ENCODE measurements at regions not wholly inside any gene's neighbourhood (a gene's known extent, or its start where the extent isn't known, plus 50 kb on each side); places are given as distances from the start of the nearest gene placed in this dataset.

GRCh38 chr1:4306559-4307467 is 347.6 kb upstream of the AJAP1 start:
- Histone ChIP-seq H3K4me3 (ENCODE audit: low read depth, low read length) (no peak overlapping the region), H3K9me3 (ENCODE audit: control insufficient read depth, insufficient read depth, low read length) (peaks cover 2% of the 10 kb centered on the region), H3K4me1 (ENCODE audit: control insufficient read depth, insufficient read depth, low read length) (no peaks in the 10 kb centered on the region), H3K36me3 (ENCODE audit: control insufficient read depth, insufficient read depth, low read length) (no peaks in the 10 kb centered on the region), H3K27me3 (ENCODE audit: control insufficient read depth, insufficient read depth, low read length) (no peaks in the 10 kb centered on the region), H3K27ac (ENCODE audit: low read depth, low read length) (no peak overlapping the region)
- WGBS (ENCODE audit: insufficient coverage) = 91% methylated on average over 8 of the region's 8 CpGs
- no peak for DNase-seq (ENCODE audit: low read depth in 4 of 6, low spot score in 6 of 6)

- Histone ChIP-seq H3K4me3 (ENCODE audit: low read depth, low read length) (no peak overlapping the region), H3K27me3 (ENCODE audit: control insufficient read depth, insufficient read depth, low read length) (no peaks in the 10 kb centered on the region), H3K27ac (ENCODE audit: low read depth, low read length) (no peak overlapping the region), H3K9me3 (ENCODE audit: control insufficient read depth, insufficient read depth, low read length) (peaks cover 2% of the 10 kb centered on the region), H3K4me1 (ENCODE audit: control insufficient read depth, insufficient read depth, low read length) (no peaks in the 10 kb centered on the region), H3K36me3 (ENCODE audit: control insufficient read depth, insufficient read depth, low read length) (no peaks in the 10 kb centered on the region)
- peak in 1 of 6 donors; percentile 21 for DNase-seq (ENCODE audit: low read depth in 4 of 6, low spot score in 6 of 6)
- 63% methylated on average over 2 of the region's 2 CpGs for WGBS (ENCODE audit: insufficient coverage)
Observed at GRCh38 chr1:4307468-4307845, 347.0 kb upstream of the AJAP1 start.

- DNase-seq (ENCODE audit: low read depth in 4 of 6, low spot score in 6 of 6) = no peak
- Histone ChIP-seq H3K4me1 (ENCODE audit: control insufficient read depth, insufficient read depth, low read length) (no peaks in the 10 kb centered on the region), H3K27ac (ENCODE audit: low read depth, low read length) (no peak overlapping the region), H3K4me3 (ENCODE audit: low read depth, low read length) (no peak overlapping the region), H3K9me3 (ENCODE audit: control insufficient read depth, insufficient read depth, low read length) (peaks cover 2% of the 10 kb centered on the region), H3K27me3 (ENCODE audit: control insufficient read depth, insufficient read depth, low read length) (no peaks in the 10 kb centered on the region), H3K36me3 (ENCODE audit: control insufficient read depth, insufficient read depth, low read length) (no peaks in the 10 kb centered on the region)
- WGBS (ENCODE audit: insufficient coverage) = 88% methylated on average over 11 of the region's 15 CpGs
Observed at GRCh38 chr1:4307911-4308545, 346.4 kb upstream of the AJAP1 start.

GRCh38 chr1:4308806-4309205 is 345.6 kb upstream of the AJAP1 start:
- Histone ChIP-seq H3K9me3 (ENCODE audit: control insufficient read depth, insufficient read depth, low read length) (peaks cover 3% of the 10 kb centered on the region), H3K36me3 (ENCODE audit: control insufficient read depth, insufficient read depth, low read length) (no peaks in the 10 kb centered on the region), H3K4me1 (ENCODE audit: control insufficient read depth, insufficient read depth, low read length) (no peaks in the 10 kb centered on the region), H3K27me3 (ENCODE audit: control insufficient read depth, insufficient read depth, low read length) (no peaks in the 10 kb centered on the region), H3K4me3 (ENCODE audit: low read depth, low read length) (no peak overlapping the region), H3K27ac (ENCODE audit: low read depth, low read length) (no peak overlapping the region)
- DNase-seq (ENCODE audit: low read depth in 4 of 6, low spot score in 6 of 6) = no peak
- WGBS (ENCODE audit: insufficient coverage) = 76% methylated on average over 7 of the region's 9 CpGs

- Histone ChIP-seq H3K4me3 (ENCODE audit: low read depth, low read length) (no peak overlapping the region), H3K27me3 (ENCODE audit: control insufficient read depth, insufficient read depth, low read length) (no peaks in the 10 kb centered on the region), H3K4me1 (ENCODE audit: control insufficient read depth, insufficient read depth, low read length) (no peaks in the 10 kb centered on the region), H3K36me3 (ENCODE audit: control insufficient read depth, insufficient read depth, low read length) (no peaks in the 10 kb centered on the region), H3K27ac (ENCODE audit: low read depth, low read length) (no peak overlapping the region), H3K9me3 (ENCODE audit: control insufficient read depth, insufficient read depth, low read length) (peaks cover 7% of the 10 kb centered on the region)
- no peak for DNase-seq (ENCODE audit: low read depth in 4 of 6, low spot score in 6 of 6)
- 79% methylated on average over 8 of the region's 9 CpGs for WGBS (ENCODE audit: insufficient coverage)
Observed at GRCh38 chr1:4309676-4310320, 344.6 kb upstream of the AJAP1 start.

- no peak for DNase-seq (ENCODE audit: low read depth in 4 of 6, low spot score in 6 of 6)
- no peaks in the 10 kb centered on the region for H3K36me3 ChIP-seq (ENCODE audit: control insufficient read depth, insufficient read depth, low read length)
- 94% methylated on average over 8 of the region's 9 CpGs for WGBS (ENCODE audit: insufficient coverage)
- H3K4me3 ChIP-seq (ENCODE audit: low read depth, low read length) = no peak overlapping the region
- peaks cover 5% of the 10 kb centered on the region for H3K9me3 ChIP-seq (ENCODE audit: control insufficient read depth, insufficient read depth, low read length)
- H3K27ac ChIP-seq (ENCODE audit: low read depth, low read length) = no peak overlapping the region
- no peaks in the 10 kb centered on the region for H3K4me1 ChIP-seq (ENCODE audit: control insufficient read depth, insufficient read depth, low read length)
- no peaks in the 10 kb centered on the region for H3K27me3 ChIP-seq (ENCODE audit: control insufficient read depth, insufficient read depth, low read length)
Observed at GRCh38 chr1:4310396-4310923, 343.9 kb upstream of the AJAP1 start.

- H3K4me3 ChIP-seq (ENCODE audit: low read depth, low read length) = no peak overlapping the region
- 80% methylated on average over 1 of the region's 6 CpGs for WGBS (ENCODE audit: insufficient coverage)
- no peaks in the 10 kb centered on the region for H3K36me3 ChIP-seq (ENCODE audit: control insufficient read depth, insufficient read depth, low read length)
- no peaks in the 10 kb centered on the region for H3K27me3 ChIP-seq (ENCODE audit: control insufficient read depth, insufficient read depth, low read length)
- DNase-seq (ENCODE audit: low read depth in 4 of 6, low spot score in 6 of 6) = no peak
- no peak overlapping the region for H3K27ac ChIP-seq (ENCODE audit: low read depth, low read length)
- H3K4me1 ChIP-seq (ENCODE audit: control insufficient read depth, insufficient read depth, low read length) = no peaks in the 10 kb centered on the region
- peaks cover 5% of the 10 kb centered on the region for H3K9me3 ChIP-seq (ENCODE audit: control insufficient read depth, insufficient read depth, low read length)
Observed at GRCh38 chr1:4312024-4312423, 342.4 kb upstream of the AJAP1 start.

GRCh38 chr1:4315202-4315601 is 339.2 kb upstream of the AJAP1 start:
- no peak overlapping the region for H3K27ac ChIP-seq (ENCODE audit: low read depth, low read length)
- H3K9me3 ChIP-seq (ENCODE audit: control insufficient read depth, insufficient read depth, low read length) = peaks cover 5% of the 10 kb centered on the region
- no peaks in the 10 kb centered on the region for H3K4me1 ChIP-seq (ENCODE audit: control insufficient read depth, insufficient read depth, low read length)
- no peak overlapping the region for H3K4me3 ChIP-seq (ENCODE audit: low read depth, low read length)
- WGBS (ENCODE audit: insufficient coverage) = no CpG with 5 or more reads among the region's 4 CpGs
- no peaks in the 10 kb centered on the region for H3K27me3 ChIP-seq (ENCODE audit: control insufficient read depth, insufficient read depth, low read length)
- H3K36me3 ChIP-seq (ENCODE audit: control insufficient read depth, insufficient read depth, low read length) = no peaks in the 10 kb centered on the region
- no peak for DNase-seq (ENCODE audit: low read depth in 4 of 6, low spot score in 6 of 6)

- no peak for DNase-seq (ENCODE audit: low read depth in 4 of 6, low spot score in 6 of 6)
- Histone ChIP-seq H3K4me1 (ENCODE audit: control insufficient read depth, insufficient read depth, low read length) (no peaks in the 10 kb centered on the region), H3K27me3 (ENCODE audit: control insufficient read depth, insufficient read depth, low read length) (no peaks in the 10 kb centered on the region), H3K9me3 (ENCODE audit: control insufficient read depth, insufficient read depth, low read length) (peaks cover 5% of the 10 kb centered on the region), H3K4me3 (ENCODE audit: low read depth, low read length) (no peak overlapping the region), H3K27ac (ENCODE audit: low read depth, low read length) (no peak overlapping the region), H3K36me3 (ENCODE audit: control insufficient read depth, insufficient read depth, low read length) (no peaks in the 10 kb centered on the region)
- WGBS (ENCODE audit: insufficient coverage) = 89% methylated on average over 3 of the region's 6 CpGs
Observed at GRCh38 chr1:4317207-4317606, 337.2 kb upstream of the AJAP1 start.

All from spinal cord (tissue), 9 donors.